VCaP (cell line): ENCODE measurements at regions not wholly inside any gene's neighbourhood (a gene's known extent, or its start where the extent isn't known, plus 50 kb on each side); places are given as distances from the start of the nearest gene placed in this dataset.

Source experiments
- H3K27ac ChIP-seq: fragments of 450-650 bp; 2 replicates; pipeline ENCODE4 v1.5.1; 2017
- TF ChIP-seq, protein P1 (sequence below): fragments of 450-650 bp; conservative IDR thresholded peaks from 2 replicates; pipeline ENCODE4 v1.5.1; 2017; ENCODE audit warnings: mild to moderate bottlenecking, moderate library complexity

DNA sequence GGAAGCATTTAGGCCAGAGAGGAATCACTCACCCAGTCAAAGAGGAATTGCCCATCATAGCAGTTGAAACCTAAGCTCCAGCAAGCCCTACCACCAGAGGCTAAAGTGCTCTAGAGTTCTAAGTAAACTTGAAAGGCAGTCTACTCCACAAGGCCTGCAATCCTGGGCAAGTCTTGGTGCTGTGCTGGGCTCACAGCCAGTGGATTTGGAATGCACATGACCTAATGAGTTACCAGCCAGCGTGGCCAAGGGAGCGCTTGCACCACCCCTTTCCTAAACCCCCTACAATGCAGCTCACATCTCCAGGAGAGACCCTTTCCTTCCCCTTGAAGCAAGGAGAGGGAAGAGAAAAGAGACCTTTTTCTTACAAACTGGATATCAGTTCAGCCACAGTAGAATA is 445.7 kb downstream of the GASK1B start:
- no peak overlapping the region for H3K27ac ChIP-seq

DNA sequence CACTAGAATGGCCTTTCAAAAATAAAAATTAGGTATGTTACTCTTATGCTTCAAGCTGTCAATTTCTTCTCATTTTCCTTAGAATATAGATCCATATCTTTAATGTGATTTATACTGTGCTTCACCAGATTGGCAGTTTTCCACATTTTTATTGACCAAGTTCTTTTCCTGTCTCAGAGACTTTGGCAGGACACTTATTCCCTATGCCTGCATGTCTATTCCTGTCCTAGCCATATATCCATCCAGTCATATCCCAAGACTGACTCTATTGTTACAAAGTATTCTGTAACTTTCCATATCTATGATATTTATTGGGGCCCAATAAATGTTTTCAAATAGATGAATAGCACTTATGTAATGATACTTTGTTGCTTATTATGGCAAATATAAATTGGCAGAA is 450.7 kb downstream of the GASK1B start:
- TF ChIP-seq, protein P1, sequence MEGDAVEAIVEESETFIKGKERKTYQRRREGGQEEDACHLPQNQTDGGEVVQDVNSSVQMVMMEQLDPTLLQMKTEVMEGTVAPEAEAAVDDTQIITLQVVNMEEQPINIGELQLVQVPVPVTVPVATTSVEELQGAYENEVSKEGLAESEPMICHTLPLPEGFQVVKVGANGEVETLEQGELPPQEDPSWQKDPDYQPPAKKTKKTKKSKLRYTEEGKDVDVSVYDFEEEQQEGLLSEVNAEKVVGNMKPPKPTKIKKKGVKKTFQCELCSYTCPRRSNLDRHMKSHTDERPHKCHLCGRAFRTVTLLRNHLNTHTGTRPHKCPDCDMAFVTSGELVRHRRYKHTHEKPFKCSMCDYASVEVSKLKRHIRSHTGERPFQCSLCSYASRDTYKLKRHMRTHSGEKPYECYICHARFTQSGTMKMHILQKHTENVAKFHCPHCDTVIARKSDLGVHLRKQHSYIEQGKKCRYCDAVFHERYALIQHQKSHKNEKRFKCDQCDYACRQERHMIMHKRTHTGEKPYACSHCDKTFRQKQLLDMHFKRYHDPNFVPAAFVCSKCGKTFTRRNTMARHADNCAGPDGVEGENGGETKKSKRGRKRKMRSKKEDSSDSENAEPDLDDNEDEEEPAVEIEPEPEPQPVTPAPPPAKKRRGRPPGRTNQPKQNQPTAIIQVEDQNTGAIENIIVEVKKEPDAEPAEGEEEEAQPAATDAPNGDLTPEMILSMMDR = no peak
- no peak overlapping the region; the same call in 1 of the 2 replicates for H3K27ac ChIP-seq

More for the DNA sequence above, 445.7 kb downstream of the GASK1B start:
- TF ChIP-seq, protein P1 = no peak

DNA sequence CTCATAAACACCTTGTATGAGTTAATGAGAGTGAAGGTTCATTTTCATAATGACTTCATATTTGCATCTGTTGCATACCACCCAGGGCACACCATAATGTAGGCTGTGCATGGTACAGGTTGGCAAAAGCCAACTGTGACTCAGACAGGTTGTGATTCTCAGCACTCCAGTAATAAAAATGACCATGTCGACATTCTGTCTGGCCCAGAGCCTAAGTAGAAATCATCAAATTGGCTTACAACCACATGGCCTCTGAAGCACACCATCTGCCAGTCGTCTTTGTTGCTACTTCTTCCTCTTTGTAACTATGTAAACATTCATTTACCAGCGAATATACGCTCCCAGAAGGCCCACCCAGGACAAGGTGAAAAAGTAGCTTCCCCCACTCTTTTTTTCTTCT is 459.5 kb downstream of the GASK1B start:
- H3K27ac ChIP-seq = no peak overlapping the region
- TF ChIP-seq, protein P1 = no peak

DNA sequence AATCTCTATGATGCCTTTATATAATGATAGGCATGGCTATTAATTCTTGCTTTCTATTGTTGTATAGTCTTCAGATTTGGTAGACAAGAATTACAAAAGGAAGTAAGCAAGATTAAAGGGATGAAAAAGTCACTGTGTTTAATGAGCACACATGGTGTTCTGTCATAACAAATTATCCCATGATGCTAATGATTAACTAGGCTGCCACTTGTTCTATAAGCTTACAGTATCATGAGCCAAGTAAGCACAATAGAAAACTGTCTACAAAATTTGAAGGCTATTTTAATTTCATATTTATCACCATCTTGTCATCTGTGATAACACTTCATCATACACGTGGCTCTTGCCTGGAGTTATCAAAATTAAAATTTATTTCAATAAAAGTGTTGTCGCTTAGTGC is 466.7 kb downstream of the GASK1B start:
- TF ChIP-seq, protein P1 = no peak
- H3K27ac ChIP-seq = peak overlapping the region; percentile 53

DNA sequence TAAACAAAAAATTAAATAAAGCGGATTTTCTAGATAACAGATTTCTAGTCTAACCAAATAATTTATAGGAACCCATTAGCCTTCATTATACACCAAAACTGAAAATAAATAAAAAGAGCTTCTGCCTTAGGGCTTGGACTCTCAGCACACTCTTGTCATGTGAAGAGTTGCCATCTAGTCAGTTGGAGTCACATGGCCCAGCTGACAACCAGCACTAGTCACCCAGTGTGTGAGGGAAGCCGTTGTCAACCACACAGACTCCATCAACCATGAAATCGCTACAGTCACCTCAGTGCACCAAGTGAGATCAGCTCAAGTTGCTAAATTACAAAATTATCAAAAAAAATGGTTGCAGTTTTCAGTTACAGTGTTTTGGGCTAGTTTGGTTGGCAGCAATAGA is 470.0 kb downstream of the GASK1B start:
- no peak overlapping the region for H3K27ac ChIP-seq
- TF ChIP-seq, protein P1 = no peak

DNA sequence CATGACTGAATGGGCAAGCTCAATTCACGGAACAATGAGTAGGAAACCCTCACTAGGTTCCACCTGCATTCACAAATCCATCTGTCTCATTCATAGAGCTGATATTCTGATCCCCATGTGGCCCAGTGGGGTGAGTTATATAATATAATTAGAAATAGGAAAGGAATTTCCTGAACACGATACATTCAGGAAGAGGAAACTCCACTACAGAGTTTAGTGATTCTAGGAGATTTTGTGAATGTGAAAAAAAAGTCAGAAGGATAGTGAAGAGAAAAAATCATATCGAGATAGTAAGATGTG is 471.2 kb downstream of the GASK1B start:
- TF ChIP-seq, protein P1 = no peak
- no peak overlapping the region for H3K27ac ChIP-seq

DNA sequence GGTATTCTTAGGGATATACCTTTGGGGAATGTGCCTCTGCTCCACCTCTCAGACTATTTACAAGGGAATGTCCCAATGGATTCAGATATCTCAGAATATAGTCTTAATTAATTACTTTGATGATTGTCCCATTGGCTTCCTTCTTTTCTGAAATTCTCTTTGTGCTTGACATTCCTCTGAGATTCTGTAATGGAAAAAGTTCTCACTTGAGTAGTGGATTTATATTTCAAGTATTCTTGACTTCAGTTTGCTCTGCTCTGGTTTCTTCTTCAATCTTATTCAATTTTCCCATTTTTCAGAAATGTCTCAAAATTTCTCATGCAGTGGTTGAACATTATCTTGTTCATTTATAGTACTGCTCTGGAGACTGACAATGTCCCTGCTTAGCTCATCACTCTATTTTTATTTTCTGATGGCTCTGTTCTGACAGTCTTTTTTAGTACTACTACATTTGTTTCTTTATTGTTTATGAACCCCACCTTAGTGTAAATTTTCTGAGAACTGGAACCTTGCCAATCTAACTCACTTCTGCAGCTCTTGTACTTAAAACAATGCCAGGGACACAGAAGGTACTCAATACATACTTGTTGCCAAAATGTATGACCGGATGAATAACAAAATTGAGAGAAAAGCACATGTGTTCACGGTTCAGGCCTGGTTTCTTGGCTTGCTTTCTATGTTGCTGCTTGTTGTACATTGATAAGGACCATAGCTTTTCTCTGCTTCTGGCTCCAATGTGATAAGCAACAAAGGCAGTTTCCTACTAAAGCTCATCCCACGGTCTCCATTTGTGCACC is 471.7 kb downstream of the GASK1B start:
- TF ChIP-seq, protein P1 = no peak
- H3K27ac ChIP-seq = no peak overlapping the region
